Fibroblast of skin of back (primary cell): ENCODE measurements at regions not wholly inside any gene's neighbourhood (a gene's known extent, or its start where the extent isn't known, plus 50 kb on each side); places are given as distances from the start of the nearest gene placed in this dataset.
A peak's percentile ranks its signal among the peaks of the same experiment; 100 is the strongest.

Experiments
- DNase-seq: peaks from one replicate; pipeline ENCODE4 v3.0.0-alpha.2; 2013

DNA sequence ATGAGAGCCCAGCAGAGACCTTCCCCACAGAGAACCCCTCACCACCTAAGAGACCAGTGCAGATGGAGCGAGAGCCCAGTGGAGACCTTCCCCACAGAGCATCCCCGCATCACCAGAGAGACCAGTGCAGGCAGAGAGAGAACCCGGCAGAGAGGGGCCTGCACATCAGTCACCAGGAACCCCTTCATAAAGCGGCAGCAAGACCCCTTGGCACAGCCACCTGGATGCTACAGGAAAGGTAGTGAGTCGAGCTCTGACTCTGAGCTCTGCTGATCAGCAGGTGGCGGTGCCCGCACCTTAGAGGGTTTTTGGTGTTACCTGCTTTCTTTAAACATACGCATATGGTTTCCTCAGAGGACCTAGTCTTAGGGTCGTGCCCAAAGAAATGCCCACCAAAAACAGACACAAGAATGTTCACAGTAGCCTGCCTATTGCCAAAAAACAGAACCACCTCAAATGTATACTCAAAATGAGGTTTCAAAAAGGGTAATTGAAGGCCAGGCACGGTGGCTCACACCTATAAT is 678.7 kb downstream of the BRD1 start:
- DNase-seq: no peak

DNA sequence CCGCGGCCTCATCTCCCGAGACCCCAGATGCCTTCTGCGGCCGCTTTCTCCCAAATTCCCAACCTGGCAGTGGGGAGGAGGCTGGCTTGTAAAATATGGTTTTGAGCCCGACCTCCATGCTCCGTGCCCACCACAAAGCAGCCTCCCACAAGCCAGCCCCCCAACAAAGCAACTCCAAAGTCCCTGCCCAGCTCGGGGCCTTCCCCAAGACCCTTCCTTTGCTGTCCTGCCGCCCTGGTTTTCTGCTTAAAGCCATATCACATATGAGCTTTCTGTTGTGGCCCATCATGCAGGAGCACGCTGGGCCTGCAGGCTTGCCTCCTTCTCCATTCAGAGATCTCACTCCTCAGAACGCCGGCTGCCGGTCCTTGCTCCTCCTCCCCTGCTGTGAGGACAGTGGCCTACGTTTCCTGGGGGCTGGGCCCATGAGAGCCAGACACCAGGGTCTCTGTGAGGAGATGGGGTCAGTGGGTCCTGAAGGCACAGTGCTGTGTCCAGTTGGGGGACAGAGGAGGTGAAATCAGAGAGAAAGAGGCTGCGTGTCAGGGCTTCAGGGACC is 680.0 kb downstream of the BRD1 start:
- no peak for DNase-seq

GRCh38 chr22:49147171-49147570 is 680.5 kb downstream of the BRD1 start:
- DNase-seq: no peak

DNA sequence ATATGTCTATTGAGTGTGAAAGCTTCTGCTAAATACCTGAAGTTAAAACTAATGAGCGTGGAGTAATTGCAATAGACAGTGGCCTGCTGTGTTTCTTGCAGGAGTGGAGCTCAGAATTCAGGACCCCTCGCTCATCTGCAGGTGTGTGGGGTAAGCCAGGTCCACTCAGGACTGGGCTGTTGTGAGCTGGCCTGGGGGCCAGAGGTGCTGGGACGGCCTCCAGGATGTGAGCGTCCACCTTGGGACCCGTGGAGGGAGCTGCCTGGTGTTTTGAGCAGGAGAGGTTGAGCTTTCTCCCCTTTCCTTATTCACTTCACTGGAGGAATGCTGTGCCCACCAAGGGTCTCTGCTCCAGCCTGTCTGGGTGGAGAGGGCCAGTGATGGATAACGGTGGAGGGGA is 681.2 kb downstream of the BRD1 start:
- no peak for DNase-seq

DNA sequence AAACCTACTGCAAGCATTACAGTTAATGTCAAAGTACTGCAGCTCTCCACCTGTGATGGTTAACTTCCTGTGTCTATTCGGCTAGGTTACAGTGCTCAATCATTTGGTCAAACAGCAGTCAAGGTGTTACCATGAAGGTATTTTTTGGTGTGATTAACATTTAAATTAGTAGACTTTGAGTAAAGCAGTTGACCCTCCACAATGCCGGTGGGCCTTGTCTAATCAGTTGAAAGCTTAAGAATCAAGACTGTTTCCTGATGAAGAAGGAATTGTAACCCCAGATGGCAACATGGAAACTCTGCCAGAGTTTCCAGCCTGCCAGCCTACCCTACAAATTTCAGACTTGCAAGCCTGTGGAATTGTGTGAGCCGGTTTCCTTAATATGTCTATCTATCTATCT is 683.9 kb downstream of the BRD1 start:
- DNase-seq: no peak

- DNase-seq: no peak
Observed at GRCh38 chr22:49142891-49143290, 684.8 kb downstream of the BRD1 start.

GRCh38 chr22:49142296-49142695 is 685.4 kb downstream of the BRD1 start:
- DNase-seq: no peak

- no peak for DNase-seq
Observed at GRCh38 chr22:49141761-49142160, 685.9 kb downstream of the BRD1 start.

DNA sequence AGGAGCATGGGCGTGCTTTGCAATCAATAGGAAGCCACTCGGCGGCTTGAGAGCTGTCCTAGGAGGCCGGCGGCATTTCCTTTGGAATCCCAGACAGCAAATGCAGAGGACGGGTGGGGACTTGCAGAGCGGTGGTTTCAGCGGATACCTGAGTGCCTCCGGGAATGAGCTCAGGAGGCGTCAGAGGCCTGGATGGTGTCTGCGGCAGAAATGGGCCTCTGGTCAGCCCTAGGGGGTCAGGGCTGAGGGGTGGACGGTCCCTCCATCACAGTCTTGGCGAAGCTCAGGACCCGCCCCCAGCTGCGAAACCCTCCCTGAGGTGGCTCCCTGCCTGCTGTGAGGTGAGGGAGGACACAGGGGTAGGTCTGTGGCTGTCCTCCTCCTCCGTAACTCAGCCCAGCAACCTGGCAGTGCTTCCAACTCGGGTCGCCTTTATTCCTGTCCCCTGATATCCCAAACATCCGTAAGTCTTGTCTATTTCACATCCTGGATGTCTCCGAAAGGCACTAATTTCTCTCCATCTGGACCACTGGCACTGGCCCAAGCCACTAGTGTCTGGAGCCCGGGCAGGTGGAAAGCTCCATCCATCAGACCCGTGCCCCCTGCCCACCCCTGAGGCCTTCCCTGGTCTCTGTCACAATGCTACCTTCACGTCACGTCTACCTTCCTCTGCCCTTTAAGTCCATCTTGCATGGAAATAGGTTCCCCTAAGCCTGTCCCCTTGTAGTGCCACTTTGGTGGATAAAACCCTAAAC is 686.6 kb downstream of the BRD1 start:
- no peak for DNase-seq

GRCh38 chr22:49139492-49140151 is 688.1 kb downstream of the BRD1 start:
- no peak for DNase-seq

- no peak for DNase-seq
Observed at GRCh38 chr22:49138250-49138790, 689.4 kb downstream of the BRD1 start.

DNA sequence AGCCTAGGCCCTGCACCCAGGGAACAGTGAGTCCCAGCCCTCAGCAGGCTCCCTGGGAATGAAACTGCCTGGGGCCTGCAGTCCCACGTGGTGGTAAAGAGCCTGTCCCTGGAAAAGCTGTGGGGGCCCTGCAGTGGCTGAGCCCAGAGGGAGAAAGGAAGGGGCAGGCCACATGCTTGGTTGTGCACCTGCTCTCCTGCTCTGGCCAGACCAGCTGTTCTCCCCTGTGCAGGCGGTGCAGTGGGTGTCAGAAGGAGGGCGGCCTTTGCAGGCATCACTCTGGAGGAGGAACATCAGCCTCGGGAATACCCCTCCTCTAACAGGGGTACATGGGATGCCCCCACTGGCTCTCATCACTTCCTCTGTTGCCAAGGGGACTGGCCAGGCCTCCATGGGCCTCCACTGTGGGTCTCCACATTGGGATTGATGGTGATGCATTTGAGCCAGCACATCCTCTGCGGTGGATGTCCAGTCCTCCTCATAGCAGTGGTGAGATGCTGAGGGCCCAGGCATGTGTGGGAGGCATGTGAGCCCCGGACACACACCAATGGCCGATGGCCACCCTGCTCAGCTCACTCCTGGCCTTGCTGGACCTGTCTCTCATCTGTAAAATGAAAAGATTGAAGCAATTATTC is 690.4 kb downstream of the BRD1 start:
- no peak for DNase-seq

DNA sequence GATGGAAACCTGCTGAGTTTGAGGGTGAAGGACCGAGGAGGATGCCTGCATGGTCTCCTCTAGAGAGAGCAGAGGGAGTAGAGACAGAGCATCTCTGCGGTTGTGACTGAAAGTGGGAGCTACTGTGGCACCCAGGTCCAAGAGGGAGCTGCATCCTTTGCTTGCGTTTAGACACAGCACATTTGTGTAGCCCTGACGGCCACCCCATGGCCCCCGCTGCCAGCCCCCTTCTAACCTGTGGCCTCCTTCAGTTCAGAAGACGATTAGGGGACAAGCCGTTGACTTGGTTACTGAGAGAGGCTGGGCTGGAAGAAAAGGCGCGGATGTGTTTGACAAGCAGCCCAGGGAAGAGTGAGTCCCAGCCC is 690.9 kb downstream of the BRD1 start:
- DNase-seq: no peak

DNA sequence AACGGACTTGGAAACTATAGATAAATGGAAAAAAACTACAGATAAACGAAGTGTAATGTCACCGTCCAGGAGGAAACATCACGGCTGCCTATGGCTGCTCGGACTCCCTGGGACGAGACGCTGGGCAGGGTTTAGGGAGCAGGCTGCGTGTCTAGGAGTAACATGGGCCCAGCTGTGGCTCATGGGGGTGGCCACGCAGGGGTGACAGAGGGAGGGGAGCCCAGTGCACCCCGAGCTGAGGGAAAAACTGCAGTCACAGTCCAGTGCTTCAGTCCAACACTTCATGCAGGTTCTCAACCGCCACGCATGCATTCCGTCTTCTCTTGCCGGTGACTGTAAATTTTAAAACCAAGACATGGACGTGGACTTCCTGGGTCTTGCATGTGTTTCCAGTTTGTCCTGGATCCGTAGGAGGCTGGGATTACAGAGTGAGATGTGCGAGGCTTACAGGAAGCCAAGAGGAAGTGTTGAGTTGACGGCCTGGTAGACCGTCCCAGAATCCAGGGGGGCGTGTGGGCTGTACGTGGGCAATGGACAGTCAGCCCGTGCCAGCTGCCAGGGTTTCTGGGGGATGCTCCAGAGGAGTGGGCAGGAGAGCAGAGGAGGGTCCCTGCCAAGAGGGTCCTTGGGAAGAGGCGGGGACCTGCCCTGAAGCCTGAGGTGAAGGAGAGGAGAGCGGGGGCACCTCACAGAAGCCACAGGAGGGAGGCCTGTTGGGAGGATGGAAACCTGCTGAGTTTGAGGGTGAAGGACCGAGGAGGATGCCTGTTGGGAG is 691.4 kb downstream of the BRD1 start:
- DNase-seq: no peak

- no peak for DNase-seq
Observed at GRCh38 chr22:49134076-49134475, 693.6 kb downstream of the BRD1 start.

DNA sequence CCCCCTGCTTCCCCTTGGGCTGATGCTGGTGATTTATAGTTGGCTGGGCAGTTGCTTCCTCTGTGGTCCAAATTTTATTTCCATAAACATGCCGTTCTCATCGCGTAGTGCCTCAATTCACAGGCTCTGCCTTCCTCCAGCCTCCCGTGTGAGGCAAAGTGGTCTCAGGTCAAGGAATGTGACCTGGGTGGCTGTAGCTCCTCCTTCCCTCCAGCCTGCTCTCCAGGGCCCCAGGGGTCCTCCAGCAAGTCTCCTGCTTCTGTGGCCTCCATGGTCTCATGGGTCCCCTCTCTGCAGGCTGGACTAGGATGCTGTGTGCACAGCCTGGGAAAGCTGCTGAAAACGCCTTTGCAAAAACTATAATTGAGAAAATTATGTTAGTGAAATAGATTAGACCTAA is 694.1 kb downstream of the BRD1 start:
- DNase-seq: no peak

DNA sequence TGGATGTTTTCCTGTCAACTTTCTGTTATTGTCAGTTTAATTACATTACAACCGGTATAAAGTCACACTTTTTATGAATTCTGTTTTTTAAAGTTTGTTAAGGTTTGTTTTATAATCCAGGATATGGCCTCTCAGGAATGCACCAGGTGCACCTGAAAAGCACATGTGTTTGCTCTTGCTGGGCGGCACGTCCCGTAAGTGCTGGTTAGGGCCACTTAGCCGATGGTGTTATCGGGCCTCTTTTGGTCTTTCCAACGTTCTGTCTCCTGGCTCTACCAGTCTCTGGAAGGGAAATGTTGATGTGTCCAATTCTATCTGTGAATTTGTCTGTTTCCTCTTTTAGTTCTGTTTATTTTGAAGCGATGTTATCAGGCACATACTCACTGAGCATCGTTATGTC is 695.7 kb downstream of the BRD1 start:
- DNase-seq: no peak

DNA sequence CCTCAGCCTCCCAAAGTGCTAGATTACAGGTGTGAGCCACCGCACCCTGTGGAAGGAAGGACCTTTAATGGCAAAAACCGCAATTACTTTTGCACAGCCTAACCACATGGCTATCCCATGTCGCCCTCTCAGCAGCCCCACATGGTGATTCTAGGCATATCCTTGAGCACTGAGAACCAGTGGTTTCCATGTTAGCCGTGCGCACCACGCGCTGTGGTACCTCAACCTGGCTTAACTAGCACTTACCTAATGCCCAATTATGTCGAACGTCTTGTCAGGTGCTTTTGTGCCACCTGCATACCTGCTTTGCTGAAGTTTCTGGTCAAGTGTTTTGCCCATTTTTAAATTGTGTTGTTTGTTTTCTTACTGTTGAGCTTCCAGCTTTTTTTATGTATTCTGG is 697.9 kb downstream of the BRD1 start:
- DNase-seq: no peak

DNA sequence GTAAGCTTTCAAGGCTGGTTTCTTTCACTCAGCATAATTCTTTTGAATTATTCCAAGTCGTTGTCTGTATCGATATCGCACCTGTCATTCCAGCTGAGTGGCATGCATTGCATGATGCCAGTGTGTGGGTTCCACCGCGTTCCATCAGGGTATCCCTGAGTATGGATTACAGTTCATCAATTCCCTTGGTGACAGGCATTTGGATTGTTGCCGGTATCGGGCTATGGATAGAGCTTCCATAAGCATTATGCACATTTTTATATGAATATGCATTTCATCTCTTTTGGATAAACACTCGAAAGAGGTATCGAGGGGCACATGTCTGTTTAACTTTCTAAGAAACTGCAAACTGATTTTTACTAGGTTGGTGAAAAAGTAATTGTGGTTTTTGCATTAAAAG is 698.8 kb downstream of the BRD1 start:
- no peak for DNase-seq

GRCh38 chr22:49124608-49125007 is 703.1 kb downstream of the BRD1 start:
- no peak for DNase-seq

- no peak for DNase-seq
Observed at GRCh38 chr22:49123621-49124192, 704.0 kb downstream of the BRD1 start.

DNA sequence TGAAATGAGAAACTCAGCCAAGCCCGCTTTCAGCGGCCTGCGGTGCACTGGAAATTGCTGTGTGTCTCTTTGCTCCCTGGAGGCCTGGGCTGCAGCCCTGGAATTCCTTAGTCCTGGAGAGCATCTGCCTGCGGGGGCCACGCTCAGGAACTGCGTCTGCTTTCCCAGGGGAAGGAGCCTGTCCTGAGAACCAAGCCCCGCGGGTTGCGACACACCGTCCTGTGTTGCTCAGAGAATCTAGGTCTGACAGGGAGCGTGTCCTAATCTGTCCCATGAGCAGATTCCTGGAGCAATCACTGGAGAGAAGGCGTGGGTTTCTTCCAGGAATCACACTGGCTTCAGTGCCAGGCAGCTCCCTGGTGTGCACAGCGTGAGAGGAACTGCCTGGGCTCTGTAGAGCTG is 708.1 kb downstream of the BRD1 start:
- peak; percentile 56 for DNase-seq
